ENCODE measurements at regions not wholly inside any gene's neighbourhood (a gene's known extent, or its start where the extent isn't known, plus 50 kb on each side); places are given as distances from the start of the nearest gene placed in this dataset.

GRCh38 chr13:99832347-99832746 lies 139.2 kb downstream of the ZIC5 start:
- TF ChIP-seq CTCF (IDR thresholded peaks at IDR 0.05) (no peak), POLR2A (IDR thresholded peaks at IDR 0.05) (no peak)

All from uterus (tissue), 2 donors.